HT1080 (cell line): ENCODE measurements at regions not wholly inside any gene's neighbourhood (a gene's known extent, or its start where the extent isn't known, plus 50 kb on each side); places are given as distances from the start of the nearest gene placed in this dataset.

Experiments
- DNase-seq: peaks from one replicate; pipeline ENCODE4 v3.0.0-alpha.2; 2015; ENCODE audit warnings: low read depth

DNA sequence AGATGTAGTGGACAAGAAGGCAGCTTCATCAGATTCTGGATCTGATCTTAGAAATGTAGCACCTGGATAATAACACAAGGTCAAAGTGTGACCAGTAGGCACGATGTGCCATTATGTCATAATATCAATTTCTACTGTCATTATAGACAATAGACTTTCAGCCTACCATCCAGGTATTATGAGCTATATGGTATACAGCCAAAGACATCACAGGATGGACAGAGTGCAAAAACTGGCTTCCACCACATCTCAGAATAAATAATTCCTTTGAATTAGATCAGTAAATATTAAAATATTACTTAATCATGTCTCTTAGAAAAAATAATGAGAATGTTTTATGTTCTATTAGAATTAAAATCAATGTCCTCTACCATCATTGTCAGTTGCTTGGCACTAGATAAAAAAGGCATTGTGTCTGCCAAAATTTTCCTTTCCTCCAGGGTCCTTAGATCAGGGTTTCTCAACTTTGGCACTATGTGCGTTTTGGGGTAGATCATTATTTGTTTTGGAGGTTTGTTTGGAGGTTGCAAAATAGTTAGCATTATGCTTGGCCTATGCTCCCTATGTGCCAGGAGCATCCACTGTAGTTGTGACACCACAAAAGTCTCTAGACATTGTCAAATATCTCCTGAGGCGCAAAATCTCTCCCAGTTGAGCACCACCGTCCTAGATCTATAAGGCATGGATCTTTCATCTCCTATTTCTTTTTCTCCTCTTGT, 86.7 kb upstream of the NRIP1 start:
- no peak for DNase-seq

DNA sequence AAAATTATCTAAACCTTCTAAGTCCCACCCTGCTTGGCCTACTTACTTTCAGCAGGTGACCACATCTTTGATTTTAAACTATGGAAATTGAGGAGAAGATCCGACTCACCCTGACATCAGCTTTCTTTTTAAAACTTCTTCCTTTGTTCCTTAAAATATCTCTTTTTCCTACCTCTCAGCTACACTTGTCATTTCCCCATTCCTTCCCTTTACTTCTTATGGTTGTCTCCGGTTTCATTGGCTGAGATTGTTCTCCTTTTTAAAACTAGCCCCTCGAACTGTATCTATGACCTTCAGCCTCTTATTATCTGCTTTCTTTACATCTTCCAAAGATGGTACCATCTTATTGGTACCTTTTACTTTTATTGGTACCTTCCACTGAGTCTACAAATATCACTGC, 87.8 kb upstream of the NRIP1 start:
- no peak for DNase-seq

DNA sequence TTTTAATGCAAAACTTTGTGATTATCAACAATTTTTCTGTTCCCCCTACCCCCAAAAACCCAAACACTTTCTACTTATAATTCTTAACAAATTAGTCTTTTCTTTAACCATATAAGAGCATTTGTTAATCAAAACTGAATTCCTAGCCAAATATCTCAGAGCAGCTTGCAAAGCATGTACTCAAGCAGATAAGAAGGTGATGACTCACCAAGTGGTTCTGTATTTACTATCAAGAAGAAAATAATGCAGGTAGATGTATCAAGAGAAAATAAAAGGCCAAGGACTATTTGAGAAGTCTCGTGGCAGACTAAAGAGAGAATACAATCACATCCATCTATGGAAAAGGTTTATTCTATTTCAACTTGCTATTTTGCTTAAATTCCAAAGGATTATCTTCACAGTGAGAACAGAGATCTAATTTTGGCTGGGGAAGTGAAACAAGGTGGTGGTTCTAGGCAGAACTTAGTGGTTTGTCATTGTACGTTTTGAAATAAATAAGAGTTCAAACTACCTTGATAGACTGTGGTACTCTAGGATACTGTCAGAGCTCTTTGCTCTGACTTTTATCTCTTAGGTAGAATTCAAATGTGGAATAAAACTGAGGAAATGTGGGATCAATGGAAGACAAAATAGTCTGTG, 94.7 kb upstream of the NRIP1 start:
- no peak for DNase-seq

DNA sequence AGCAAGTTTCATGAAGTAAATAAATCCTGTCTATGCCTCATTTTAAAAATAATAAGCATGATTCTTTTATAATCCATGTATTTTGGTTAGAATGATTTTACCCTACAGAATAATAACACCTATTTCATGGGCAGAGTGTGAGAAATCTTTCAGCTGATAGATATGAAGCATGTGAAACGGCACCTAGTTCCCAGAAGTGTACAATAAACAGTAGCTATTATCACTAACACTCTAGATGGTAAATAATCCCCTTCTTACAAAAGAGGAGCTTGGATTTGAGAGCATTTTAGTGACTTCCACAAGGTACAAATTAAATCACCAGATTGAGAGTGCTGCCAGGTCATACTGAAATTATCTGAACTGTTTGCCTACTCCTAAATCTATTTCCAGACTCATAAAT, 95.3 kb upstream of the NRIP1 start:
- DNase-seq = no peak

DNA sequence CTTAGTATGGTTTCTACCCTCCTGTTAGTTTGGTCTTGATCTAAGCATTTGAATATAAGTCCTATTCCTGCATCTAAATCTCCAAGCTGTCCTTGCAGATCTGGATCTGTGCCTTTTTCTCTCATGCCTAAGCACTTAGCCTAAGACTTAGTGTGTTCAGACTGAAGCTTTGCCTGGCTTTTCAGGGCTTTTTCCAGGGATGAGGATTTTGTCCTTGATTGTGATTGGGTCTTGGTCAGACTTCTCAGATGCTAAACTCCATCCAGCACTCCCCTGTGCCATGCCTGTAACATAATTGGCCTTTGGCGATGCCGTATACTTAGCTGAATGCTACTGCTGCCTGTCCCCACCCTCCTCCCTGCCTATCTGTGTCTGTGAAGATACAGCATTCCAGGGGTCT, 98.1 kb upstream of the NRIP1 start:
- no peak for DNase-seq

DNA sequence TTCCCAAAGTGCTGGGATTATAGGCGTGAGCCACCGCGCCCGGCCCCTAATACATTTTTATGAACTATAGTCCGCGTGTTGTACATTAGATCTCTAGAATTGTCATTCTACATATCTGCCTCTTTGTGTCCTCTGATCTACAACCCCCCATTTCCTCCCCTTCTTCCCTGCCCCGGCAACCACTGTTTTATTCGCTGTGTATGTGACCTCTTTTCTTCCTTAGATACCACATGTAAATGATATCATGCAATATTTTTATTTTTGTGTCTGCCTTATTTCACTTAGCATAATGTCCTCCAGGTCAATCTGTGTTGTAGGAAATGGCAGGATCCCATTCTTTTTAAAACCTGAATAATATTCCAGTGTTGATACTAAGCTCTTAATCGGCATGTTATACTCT, 99.5 kb upstream of the NRIP1 start:
- DNase-seq = no peak

DNA sequence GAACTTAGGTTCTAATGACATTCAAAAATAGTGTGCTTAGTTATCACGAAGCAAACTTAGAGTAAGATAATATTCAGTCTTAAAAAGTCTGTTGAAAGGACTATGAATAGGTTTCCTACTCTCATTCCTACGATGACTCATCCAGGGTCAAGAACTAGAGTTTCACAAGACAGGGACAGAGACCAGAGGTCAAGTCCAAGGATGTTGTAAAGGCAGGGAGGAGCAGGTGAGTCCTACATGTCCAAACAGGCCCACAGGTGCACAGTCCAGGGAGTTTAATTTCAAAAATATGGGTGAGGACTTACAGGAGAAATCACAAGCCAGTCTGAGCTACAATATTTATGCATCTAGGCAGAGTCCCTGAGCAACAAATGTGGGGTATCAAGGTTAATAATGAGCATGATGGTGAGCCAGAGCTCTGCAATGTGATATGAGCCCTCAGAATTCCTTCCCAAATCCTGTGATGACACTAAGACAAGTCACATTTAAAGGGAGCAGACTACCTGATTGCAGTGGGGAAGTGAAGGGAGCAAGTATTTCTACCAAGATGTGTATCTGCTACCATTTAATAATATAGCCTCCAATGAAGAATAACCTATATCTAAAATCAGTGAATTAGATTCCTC, 100.0 kb upstream of the NRIP1 start:
- no peak for DNase-seq

DNA sequence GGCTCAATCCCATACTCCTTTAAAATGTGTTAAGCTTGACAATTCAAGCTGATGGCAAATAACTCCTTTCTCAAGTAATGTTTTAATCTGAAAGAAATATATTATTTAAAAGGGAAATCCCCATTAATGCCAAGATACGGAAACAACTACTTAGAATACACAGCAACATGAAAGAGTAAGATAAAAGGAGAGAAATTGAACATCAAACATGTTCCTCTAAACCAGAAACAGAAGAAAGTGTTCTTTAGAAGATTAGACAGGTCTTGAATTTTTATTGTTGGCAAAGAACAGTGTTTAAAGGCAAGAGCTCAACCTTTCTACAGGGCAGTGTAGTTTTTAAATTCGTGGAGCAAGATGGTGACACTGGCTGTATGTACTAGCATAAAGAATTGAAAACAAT, 105.8 kb upstream of the NRIP1 start:
- DNase-seq = no peak

DNA sequence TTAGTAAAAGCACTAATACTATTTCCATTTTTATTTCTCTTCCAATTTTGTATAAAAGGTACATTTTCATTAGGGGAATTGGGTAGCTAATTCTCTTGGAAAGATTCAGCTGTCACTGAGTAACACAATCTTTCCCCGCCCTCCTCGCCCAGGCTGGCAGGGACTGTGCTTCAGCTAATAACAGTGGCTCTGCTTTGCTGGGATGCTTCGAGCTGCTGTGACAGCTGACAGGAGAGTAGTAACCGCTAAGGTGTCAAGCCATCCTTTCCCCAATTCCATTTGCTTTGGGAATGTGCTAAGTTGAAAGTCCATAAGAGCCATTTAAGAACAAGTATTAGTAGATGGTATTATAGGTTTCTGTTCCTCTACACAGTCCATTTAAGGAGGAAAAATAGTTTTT, 106.7 kb upstream of the NRIP1 start:
- DNase-seq = no peak

DNA sequence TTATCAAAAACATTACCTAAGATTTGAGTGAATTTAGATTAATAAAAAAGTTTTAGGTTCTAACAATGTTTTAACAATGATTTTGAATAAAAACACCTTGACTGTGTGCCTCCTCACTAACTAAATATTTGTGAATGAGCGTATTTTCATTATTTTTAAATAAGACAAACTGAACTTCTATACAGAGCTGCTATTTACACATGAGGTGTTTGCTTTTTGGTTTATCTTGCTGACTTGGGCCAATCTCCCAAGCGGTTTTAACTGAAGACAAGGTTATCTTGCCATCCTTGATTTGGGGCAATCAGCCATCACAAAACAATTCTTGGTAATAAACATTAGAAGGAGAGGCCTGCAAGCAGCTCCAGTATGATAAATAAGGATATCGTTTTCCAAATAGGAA, 108.2 kb upstream of the NRIP1 start:
- no peak for DNase-seq

DNA sequence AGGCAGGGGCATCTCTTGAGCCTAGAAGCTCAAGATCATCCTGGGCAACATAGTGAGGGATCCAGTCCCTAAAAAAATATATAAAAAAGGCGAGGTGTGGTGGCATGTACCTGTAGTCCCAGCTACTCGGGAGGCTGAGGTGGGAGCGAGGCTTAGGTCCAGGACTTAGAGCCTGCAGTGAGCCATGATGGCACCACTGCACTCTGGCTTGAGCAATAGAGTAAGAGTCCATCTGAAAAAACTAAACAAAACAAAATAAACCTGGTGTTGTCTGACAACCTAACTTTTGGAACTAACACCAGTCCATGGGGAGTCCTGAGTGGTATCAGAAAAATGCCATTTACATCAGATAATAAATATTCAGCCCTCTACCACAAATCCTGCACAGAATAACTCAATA, 110.1 kb upstream of the NRIP1 start:
- no peak for DNase-seq

DNA sequence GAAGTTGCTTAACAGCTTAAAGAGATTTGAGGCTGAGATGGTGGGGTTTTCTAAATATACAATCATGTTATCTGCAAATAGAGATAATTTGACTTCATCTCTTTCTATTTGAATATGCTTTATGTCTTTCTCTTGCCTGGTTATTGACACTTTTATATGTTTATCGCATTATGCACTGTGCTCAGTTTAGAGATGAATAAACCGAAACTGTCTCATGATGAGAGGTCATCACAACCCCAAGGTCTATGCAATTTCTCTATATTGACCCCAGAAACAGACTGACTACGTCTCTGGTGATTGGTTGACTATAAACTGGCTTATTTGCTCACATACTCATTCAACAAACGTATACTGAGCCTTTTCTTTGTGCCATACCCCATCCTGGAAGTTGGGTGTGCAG, 117.9 kb upstream of the NRIP1 start:
- DNase-seq = no peak

DNA sequence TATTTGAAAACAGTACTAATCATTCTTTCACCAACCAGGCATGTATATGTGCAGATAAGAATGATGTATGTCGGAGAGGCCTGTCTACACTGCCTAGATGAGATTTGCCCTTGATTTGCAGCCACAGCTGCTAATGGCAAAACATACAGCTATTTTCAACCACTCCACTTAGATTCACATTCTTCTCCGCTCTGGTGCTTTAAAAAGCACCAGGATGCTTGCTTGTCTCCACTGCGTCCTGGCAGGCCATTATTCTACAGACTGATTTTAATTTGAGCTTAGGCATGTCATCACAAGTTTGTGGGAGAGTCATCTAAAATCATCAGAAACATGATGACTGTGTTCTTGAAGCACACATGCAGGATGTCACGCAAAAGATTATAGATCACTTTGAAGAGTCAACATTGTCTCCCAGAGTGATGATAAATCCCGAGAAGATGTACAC, 119.0 kb upstream of the NRIP1 start:
- no peak for DNase-seq

DNA sequence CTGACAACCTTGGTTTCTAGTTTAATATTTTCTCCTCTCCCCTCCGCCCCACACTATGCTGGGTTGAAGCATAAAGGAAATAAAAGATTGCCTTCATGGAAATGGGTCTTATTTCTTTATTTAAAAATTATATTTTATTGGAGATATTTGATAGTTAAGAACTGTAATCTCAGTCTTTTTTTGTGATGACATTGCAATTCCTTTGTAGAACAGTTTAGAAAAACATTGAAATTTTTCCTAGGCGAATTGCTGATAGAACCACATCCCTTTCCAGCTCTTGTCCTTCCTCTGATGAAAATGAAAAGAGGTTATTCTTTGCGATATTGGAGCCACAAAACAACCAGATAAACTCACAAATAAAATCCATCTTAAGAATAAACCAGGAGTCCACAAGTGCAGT, 125.6 kb upstream of the NRIP1 start:
- DNase-seq = no peak

DNA sequence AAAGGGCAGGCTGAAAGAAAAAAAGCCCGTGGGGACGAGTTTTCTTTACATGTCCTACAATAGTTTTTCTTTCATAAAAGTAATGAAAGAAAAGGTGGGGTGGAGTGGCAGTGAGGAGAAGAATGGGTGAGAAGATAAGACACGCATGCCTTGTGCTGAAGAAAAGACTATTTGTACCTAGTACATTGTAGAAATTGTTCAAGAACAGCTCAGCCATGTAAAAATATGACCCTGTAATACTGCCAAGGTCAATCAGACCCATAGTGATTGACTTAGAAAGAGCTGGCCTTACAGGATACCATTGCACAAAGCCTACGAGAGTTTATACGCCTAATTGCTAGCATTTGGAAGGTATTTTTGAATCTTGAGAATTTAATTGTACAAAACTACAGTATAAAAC, 126.0 kb upstream of the NRIP1 start:
- no peak for DNase-seq

DNA sequence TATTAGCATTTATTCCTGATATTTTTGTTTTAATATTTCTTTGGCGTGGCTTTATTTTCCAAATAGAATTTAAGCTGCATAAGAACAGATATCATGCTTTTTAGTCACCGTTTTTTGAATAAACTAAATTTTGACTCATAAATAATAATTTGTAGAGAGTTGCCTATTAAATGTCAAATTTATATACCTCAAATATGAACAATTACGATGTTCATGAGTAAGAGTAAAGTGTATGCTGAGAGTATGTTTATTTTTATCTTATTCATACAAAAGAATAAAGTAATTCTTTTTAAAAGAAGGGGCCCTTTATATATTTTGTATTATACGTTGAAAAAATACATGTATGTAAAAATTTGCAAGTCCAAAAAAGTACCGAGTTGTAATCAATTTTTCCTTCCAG, 126.5 kb upstream of the NRIP1 start:
- no peak for DNase-seq

DNA sequence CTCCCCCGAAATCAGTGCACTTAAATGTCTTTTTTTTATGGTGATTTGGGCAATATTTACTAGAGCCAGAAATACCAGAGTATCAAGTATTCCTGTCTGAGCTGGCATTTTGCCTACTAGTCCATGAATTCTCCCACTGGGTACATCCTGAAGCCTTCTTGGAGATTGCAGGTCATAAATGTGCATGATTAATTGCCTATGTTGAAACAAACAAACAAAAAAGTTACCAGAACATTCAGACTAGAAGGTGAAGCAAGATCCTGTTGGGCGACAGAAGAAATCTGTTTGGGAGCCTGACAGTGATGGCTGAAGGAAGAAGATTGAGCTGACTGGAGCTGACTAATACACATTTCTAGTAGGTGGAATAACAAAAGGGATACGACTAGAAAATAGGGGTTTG, 127.4 kb upstream of the NRIP1 start:
- no peak for DNase-seq

DNA sequence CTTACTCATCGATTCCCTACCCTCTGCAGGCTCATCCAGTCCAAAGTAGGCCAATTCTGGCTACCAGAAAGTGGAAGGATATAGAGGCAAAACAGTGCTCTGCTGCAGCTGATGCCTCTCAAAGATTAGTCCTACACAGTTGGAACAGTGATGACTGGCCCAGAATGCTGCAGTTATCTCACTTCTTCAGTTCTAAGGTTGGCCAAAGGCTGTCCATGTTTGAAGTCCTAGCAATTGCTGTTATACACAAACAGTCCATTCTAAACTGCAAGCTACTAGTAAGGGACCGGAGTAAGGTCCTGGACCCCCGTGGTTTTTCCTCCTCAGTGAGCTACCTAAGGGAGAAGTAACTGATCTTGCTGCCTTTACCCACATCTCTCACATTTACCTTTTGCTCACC, 129.1 kb upstream of the NRIP1 start:
- no peak for DNase-seq

DNA sequence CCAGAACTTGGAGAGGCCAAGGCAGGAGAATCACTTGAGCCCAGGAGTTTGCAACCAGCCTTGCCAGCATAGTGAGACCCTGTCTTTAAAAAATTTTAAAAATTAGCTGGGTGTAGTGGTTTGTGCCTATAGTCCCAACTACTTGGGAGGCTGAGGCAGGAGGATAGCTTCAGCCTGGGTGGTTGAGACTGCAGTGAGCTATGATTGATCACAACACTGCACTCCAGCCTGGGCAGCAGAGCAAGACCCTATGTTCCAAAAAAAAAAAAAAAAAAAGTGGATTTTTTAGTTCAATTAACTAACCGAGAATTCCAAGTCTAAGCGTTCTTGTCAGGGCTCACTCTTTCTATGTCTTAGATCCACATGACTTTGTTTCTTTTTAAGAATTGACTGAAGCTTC, 130.3 kb upstream of the NRIP1 start:
- DNase-seq = no peak

DNA sequence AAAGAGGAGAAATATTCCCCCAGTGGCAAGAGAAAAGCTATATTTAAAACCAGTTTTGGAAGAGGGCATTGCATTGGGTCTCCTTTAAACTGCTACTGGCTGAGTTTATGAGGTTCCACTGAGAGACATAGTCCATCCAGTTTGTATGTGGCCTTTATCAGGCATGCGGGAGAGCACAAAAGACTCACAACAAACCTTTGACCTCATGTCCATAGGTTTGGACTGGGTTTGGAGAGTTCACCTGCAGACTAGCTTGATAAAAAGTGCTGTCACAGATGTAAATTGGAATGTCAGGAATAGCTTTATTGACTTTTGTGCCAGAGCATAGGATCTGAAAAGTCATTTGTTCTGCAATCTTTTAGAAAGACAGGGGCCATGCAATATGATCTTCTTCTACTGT, 131.0 kb upstream of the NRIP1 start:
- DNase-seq = no peak

DNA sequence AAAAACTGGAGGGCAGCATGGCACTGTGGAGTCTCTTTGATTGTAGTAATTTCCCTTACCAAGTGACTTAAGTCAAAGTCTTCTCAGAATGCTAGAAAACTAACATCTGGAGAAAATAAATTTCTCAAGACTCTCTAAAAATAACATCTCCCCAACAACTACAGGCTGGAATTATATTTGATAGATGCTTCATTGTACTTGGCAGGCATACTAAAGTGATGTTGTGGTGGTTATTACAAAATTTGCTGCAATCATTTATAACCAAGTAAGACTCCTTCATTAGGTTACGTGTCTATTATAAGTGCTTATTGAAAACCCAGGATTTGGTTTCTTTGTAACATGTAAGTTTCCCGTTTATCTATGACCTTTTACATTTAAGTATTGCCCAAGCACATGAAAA, 132.9 kb upstream of the NRIP1 start:
- DNase-seq = no peak

DNA sequence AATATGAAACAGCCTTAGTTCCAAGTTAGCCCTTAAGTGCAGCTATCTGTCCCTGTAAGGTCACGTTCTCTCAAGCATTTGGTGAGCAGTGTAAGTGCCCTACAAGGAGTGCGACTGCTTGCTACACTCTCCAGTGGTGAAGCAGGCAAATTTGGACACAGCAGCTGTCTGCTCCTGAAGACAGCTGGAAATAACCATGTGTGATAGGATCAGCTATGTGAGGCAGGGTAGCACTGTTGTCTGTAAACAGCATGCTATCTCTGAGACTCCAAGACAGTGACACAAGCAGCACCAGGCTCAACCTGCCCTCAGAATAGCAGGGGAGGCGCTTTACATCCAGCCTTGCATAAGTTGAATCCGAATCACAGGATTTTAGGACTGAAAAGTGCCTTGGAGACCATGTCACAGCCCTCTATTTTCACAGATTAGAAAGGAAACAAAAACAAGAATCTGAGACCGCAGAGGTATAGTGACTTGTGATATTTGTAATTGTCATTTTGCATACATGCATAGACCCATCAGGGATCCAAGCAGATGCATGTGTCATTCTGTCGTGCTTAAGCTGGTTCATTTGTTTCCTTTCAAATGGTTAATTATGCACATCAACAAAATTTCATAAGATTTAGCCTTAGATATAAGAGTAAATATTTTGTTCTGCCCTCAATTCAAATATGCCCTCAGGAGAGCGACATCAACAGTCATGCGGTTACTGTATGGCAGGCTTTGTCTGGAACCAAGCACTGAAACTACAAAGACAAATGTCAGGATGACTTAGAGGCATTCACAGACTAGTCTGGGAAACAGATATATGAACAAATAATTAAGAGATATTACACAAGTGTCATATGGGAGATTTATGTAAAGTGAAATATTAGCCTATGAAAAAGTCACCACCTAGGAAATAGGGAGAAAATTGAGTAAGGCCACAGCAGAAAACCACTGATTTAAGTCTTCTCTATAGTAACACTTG, 134.9 kb upstream of the NRIP1 start:
- no peak for DNase-seq
